Urothelium cell line (cell line): ENCODE measurements at regions not wholly inside any gene's neighbourhood (a gene's known extent, or its start where the extent isn't known, plus 50 kb on each side); places are given as distances from the start of the nearest gene placed in this dataset.

Experiments
- DNase-seq: peaks from one replicate; pipeline ENCODE4 v3.0.0; 2011; ENCODE audit warnings: low spot score, mixed read lengths
- FAIRE-seq: peaks from 2 replicates; lab custom pipeline; 2011; peaks lifted over from hg19 to GRCh38; lab: Jason Lieb, UNC

DNA sequence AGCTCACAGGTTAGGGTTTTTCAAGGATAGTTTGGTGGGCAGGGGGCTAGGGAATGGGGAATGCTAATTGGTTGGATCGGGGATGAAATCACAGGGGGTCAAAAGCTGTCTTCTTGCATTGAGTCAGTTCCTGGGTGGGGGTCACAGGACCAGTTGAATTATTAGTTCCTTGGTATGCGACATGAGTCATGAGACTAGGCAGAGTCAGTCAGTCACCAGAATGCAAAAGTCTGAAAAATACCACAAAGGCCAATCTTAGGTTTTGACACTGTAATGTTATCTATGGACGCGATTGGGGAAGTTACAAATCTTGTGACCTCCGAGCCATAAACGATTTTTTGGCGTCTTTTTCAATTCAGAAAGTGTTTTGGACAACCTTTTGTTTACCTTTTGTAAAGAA is 101.2 kb downstream of the ZNF519 start:
- DNase-seq: peak; percentile 50
- peak; percentile 88 for FAIRE-seq

DNA sequence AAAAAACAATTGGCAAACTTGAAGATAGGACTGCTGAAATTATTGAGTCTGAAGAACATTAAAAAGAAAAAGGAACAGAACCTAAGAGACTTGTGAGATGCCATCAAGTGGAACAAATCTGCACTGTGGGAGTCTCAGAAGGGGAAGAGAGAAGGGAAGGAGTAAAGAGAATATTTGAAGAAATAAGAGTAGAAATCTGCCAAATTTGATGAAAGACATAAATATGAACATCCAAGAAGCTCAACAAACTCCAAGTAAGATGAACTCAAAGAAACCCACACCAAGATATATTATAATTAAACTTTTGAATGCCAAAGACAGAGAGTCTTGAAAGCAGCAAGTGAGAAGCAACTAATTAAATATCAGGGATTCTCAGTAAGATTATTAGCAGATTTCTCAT is 102.7 kb downstream of the ZNF519 start:
- no peak for FAIRE-seq
- DNase-seq: no peak

DNA sequence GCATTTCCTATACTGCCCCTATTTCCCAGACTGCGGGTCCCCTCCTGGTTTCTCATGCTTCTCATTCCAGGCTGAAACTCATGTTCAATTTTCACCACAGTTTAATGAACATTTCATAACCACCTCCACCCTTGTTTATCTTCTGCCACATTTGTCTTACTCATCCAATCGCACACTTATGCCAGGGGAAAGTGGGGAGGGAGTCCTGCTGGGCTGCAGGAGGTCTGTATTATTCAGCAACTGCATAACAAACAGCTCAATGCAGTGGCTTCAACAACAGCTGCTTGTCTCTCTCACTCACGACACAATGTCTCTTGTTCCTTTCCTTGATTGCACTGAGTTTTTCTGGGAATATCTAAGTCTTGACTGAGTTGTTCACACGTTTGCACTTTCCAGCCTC is 106.0 kb downstream of the ZNF519 start:
- DNase-seq: no peak

DNA sequence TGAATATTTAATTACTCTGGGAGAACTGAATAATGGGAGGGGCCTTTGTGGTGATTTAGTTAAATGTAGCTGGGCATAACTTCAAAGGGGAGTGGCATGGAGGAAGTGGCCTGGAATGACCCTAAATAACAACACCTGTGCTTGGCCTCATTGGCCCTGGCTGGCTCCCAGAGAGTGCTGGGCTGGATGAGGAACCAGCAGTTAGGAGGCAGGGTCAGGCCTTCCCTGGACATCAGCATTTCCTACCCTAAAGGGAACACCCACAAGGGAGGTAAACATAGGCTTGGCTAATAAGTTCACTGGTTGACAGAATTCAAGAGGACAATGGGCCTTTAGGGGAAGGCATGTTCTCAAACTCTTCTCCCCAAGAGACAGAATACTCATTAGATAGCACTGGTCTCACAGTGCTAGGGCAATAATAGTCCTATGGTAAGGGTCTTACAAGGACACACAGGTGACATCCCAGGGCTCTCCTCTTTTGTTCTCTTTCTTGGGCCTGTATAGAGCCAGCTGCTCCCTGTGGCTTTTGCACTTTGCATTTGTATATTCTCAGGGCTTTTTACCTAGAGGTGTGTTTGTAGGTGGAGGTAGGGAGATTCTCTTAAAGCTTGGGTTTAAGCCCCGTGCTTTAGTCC is 106.8 kb downstream of the ZNF519 start:
- peak; percentile 84 for FAIRE-seq
- DNase-seq: no peak

More for the DNA sequence above, 106.0 kb downstream of the ZNF519 start:
- FAIRE-seq: peak; percentile 97

DNA sequence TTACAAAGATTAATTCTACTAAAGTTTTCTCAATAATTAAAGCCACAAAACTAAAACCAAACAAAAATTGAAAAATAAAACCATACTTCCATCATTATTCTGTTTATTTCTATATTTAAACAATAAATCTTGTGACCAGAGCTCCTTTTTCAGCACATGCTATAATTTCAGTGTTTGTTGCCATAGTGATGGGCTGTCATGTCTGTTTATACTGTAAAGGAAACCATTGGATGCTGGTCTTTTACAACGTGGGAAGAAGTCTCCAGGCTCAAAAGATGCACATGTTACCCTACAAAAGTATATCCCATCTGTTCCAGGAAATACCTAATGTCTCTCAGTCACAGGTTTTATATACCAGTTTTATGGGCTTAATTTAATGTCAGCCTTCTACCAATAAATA is 100.1 kb upstream of the MC2R start:
- DNase-seq (no peak), FAIRE-seq (no peak)

DNA sequence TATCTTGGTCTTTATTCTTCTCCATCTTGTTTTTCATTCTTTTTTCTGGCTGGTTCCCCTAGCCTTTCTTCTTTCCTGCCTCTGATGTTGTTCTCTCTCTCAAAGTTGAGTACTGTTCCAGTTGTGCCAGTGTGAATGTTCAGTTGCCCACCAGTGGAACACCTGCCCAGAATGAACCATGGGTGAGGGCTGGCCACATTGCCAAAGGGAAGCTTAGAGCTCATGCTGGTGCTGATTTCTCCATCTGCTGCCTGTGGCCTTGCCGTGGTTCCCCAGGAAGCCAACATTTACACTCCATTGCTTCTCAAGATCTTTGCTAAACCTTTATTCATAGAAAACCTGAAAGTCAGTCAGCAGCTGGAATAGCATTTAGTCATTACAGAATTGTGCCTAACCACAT is 99.1 kb upstream of the MC2R start:
- DNase-seq (no peak), FAIRE-seq (no peak)

DNA sequence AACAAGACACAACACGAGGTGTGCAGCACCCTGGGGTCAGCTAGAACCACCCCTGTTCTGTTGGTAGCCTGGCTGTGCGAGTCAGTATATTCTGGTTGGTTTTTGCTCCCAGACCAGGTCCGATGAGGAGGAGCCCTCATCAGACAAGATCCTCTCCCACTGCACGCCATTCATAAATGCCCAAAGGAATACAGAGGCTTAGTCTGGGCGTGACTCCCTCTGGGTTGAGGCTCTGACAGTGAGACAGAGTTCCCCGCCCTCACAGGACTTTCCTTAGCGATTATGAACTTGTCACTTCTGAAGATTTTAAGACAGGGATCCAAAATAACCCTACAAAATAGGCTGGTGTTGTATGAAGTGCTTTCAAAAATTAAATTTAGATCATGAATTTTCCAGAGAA is 85.5 kb upstream of the MC2R start:
- FAIRE-seq (peak; percentile 90), DNase-seq (no peak)

DNA sequence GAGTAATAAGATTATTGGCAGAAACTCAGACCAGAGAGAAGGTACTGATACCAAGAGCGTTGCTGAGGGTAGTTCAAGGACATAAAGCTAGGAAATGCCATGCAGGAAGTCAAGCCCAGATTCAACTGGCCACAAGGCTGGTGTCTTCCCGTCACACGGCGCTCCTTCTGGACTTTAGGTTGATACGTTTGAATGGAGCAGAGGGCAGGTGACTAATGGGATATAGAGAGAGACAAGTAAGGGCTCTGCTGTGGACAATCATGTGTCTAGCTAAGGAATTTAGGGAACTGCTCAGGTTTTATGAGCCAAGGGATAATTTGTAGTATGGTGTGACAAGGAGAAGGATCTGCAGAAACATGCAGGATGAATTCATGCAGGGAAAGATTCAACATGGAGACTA is 83.9 kb upstream of the MC2R start:
- FAIRE-seq (no peak), DNase-seq (no peak)

DNA sequence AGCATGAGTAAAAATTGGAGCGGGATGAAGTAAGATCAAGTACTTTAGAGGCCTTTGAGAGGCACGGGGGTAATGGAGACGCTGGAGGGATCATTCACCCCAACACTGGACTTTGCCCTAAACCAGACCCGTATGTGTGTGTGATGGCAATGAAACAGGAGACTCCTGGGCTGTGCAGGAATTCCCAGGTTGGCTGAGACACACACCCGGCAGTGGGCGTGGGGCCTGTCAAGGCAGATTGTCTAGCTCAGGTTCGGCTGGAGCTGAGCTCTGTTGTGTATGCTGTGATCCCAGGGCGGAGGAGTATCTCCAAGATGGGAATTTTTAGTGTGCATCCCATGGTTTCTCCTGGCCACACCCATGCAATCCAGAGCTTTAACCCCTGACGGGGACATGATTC is 83.2 kb upstream of the MC2R start:
- DNase-seq (no peak), FAIRE-seq (peak; percentile 85)

DNA sequence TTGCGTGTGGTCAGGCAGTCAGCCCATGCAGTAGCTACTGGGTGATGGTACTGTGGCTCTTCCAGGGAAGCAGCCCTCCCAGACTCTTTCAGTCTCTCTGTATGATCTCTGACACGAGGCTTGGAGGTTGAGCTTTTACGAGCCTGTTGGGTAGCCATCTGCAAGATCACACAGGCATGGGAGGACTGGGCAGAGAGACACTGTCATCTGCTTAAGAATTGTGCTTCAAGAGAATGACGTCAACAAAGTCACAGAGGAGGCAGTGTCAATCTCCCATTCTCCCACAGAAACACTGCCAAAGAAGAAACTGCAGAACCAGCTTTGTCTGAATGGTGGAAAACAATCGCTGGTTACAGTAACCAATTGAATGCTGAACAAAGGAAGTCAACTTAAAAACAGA is 78.4 kb upstream of the MC2R start:
- no peak for DNase-seq
- no peak for FAIRE-seq

DNA sequence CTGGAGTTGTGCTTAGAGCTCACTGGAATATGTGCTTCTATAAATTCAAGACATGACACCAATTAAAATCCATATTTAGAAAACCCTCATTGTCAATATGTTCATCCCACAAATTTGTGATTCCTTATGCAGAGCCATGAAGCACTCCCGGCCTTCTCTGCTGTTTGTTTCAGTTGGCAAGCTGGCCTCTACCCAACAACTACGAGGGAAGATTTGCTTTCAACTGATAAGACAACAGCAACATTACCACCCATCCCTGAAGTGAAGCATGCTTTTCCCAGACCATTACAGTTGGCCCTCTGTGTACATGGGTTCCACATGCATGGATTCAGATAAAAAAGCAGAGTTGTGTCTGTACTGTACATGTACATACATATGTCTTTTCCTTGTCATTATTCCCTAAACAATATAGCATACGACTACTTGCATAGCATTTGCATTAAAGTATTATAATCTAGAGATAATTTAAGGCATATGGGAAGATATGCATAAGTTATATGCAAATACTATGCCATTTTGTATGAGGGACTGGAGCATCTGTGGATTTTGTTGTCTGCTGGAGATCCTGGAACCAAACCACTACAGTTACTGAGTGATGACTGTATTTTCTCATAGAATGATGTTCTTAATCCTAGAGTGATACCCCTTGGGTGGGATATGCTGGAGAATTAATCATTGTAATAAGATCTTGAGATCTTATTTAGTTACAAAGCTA is 77.6 kb upstream of the MC2R start:
- FAIRE-seq (peak; percentile 96), DNase-seq (no peak)

DNA sequence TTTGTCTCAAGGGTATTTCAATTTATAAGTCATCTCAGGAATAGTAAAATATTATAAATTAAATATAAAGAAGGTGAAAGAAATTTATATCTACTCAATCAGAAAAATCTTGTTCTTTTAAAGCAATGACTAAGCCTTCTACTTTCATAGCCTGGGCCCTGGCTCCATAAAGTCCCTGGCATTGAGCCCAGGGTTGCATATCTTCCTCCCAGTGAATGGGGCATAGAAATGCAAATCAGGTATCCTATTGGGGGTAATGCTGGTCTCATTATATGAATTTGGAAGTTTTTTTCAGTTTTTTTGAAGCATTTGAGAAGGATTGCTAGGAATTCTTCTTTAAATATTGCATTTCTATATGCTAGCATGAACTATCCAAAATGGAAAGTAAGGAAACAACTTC is 73.9 kb upstream of the MC2R start:
- no peak for FAIRE-seq
- no peak for DNase-seq

DNA sequence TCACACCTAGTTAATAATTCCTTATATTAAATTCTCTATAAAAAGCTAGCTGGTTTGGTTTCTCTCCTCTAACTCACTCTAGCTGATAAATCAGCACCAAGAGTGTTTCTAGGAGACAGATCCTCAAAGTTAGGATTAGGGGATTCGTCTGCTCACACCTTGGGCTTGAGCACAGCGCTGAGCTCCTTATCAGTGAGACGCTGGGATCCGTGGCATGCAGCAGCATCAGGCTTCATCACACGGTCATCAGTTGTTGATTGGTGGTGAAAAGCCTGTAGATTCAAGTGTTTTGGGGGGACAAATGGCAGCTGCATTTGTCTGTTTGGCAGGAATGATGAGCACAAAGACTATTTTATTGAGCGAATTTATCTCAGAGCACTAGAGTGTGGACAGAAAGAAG is 72.6 kb upstream of the MC2R start:
- no peak for DNase-seq
- no peak for FAIRE-seq

DNA sequence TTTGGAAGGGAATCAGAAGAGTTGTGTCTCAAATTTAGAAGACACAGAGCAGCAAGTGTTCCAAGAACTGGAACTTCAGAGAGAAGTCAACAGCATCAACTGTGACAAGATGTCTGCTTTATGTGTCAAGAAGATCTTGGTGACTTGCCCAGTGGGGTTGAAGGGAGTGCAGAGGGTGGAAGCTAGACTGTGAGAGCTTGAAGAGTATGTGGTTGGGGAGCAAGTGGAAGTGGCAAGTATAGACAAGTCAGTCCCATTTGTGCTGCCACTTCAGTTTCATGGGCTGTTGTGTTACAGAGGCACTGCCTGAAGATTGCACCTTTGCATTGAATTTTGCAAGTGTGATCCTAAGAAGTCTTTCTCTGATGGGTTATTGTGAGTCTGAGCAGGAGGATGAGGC is 68.7 kb upstream of the MC2R start:
- peak; percentile 92 for FAIRE-seq
- no peak for DNase-seq

DNA sequence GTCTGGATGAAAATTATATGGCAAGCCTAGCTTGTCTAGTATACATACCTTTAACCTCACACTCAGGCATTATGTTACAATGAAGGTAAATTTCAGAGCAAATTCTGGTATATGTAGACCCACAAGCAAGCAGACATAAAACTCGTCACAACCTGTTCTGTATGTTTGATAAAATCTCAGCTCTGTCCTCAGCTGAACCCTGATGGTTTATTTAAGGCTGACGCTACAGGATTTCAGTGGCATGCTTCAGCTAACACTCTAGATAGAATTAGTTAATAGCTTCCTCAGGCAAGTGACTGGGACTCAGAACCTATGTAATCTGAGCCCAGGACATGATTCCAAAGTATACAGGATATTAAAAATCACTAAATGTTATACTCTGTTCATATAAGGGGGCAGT is 68.2 kb upstream of the MC2R start:
- FAIRE-seq: peak; percentile 37

DNA sequence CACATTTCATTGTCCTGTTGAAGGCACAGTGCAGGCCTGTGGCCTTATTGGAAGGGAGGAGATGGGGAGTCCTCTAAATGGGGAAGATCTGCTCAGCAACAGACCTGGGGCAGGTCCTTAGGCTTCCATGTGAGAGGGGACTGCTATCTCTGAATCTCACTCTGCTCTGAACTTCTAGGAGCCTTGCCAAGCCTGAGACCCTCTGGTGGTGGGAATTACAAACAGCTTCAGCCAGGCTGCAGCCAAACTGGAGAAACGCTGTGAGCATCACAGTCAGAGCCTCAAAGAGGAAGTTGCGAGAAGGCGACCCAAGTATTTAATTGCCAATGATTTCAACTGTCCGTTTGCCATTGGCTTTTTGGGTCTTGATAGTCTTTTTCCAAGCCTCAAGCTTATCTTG is 66.8 kb upstream of the MC2R start:
- DNase-seq (no peak), FAIRE-seq (no peak)

More for the DNA sequence above, 68.2 kb upstream of the MC2R start:
- DNase-seq: no peak

DNA sequence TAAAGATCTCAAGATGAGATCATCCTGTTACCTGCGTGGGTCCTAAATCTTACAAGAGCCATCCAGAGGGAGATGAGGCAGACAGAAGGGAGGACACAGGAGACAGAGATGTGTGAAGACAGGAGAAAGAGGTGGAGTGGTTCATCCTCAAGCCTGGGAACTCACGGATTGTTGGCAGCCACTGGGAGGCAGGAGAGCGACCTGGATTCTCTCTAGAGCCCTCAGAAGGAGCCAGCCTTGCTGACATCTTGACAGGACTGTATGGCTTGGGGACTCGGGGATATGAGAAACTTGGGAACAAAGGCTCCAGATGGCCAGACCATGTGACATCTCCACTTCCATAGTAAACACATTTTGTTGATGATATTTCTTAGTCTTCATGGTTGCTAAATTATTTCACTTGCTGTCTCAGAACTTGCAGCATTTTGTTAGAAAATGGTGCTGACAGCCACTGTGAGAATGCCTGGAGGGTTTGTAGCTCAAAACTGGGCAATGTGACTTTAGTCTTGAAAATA is 57.8 kb upstream of the MC2R start:
- DNase-seq (no peak), FAIRE-seq (peak; percentile 86)
